SK-N-SH treated with all-trans-retinoic acid at 6 μM for 48 hours (cell line): ENCODE measurements at regions not wholly inside any gene's neighbourhood (a gene's known extent, or its start where the extent isn't known, plus 50 kb on each side); places are given as distances from the start of the nearest gene placed in this dataset.

Experiments used
- ATAC-seq: fragments of 200-7000 bp; cut with Tn5 transposase; 3 replicates; pipeline ENCODE4 v1.9.1; 2020; ENCODE audit warnings: mild to moderate bottlenecking, moderate library complexity
- ARNTL ChIP-seq: fragments of 450-650 bp; formaldehyde crosslinking; IDR thresholded peaks from 2 replicates; pipeline ENCODE4 v1.5.0; 2020; ENCODE audit warnings: low read depth, mild to moderate bottlenecking, moderate library complexity, borderline replicate concordance
- BACH2 ChIP-seq: fragments of 250-450 bp; sonication (Bioruptor Pico); IDR thresholded peaks from 2 replicates; pipeline ENCODE4 v1.9.0; 2021; ENCODE audit warnings: mild to moderate bottlenecking, borderline replicate concordance
- CSDC2 ChIP-seq: fragments of 250-450 bp; sonication (Bioruptor Pico); IDR thresholded peaks from 2 replicates; pipeline ENCODE4 v1.5.0; 2020; ENCODE audit warnings: mild to moderate bottlenecking, moderate library complexity
- ESRRG ChIP-seq: fragments of 250-450 bp; sonication (Bioruptor Pico); IDR thresholded peaks from 2 replicates; pipeline ENCODE4 v1.6.1; 2021; ENCODE audit warnings: mild to moderate bottlenecking
- GLIS3 ChIP-seq: fragments of 250-450 bp; sonication (Bioruptor Pico); IDR thresholded peaks from 2 replicates; pipeline ENCODE4 v1.5.0; 2020; ENCODE audit warnings: mild to moderate bottlenecking, moderate library complexity
- ISL1 ChIP-seq: fragments of 250-450 bp; sonication (Bioruptor Pico); IDR thresholded peaks from 2 replicates; pipeline ENCODE4 v2.1.2; 2022; ENCODE audit warnings: mild to moderate bottlenecking, moderate library complexity
- OSR1 ChIP-seq: fragments of 250-450 bp; sonication (Bioruptor Pico); IDR thresholded peaks from 2 replicates; pipeline ENCODE4 v1.8.0; 2022; ENCODE audit warnings: moderate library complexity, mild to moderate bottlenecking, inconsistent platforms
- PPARA ChIP-seq: fragments of 250-450 bp; sonication (Bioruptor Pico); IDR thresholded peaks from 2 replicates; pipeline ENCODE4 v1.5.0; 2020; ENCODE audit warnings: mild to moderate bottlenecking, borderline replicate concordance
- RARB ChIP-seq: fragments of 250-450 bp; sonication (Bioruptor Pico); IDR thresholded peaks from 2 replicates; pipeline ENCODE4 v1.8.0; 2021; ENCODE audit warnings: mild to moderate bottlenecking, moderate library complexity
- TCF4 ChIP-seq: fragments of 250-450 bp; sonication (Bioruptor Pico); IDR thresholded peaks from 2 replicates; pipeline ENCODE4 v1.8.0; 2021; ENCODE audit warnings: mild to moderate bottlenecking, moderate library complexity, borderline replicate concordance
- TOX ChIP-seq: fragments of 250-450 bp; sonication (Bioruptor Pico); IDR thresholded peaks from 2 replicates; pipeline ENCODE4 v1.8.0; 2021; ENCODE audit warnings: mild to moderate bottlenecking, moderate library complexity, borderline replicate concordance
- ZC3H10 ChIP-seq: fragments of 250-450 bp; sonication (Bioruptor Pico); IDR thresholded peaks from 2 replicates; pipeline ENCODE4 v1.5.1; 2021; ENCODE audit warnings: mild to moderate bottlenecking, moderate library complexity
- ZFP3 ChIP-seq: fragments of 250-450 bp; sonication (Bioruptor Pico); IDR thresholded peaks from 2 replicates; pipeline ENCODE4 v1.5.0; 2020; ENCODE audit warnings: mild to moderate bottlenecking, moderate library complexity
- ZFP30 ChIP-seq: fragments of 450-650 bp; formaldehyde crosslinking; IDR thresholded peaks from 2 replicates; pipeline ENCODE4 v1.5.0; 2022; ENCODE audit warnings: mild to moderate bottlenecking, moderate library complexity
- ZNF565 ChIP-seq: fragments of 450-650 bp; formaldehyde crosslinking; conservative IDR thresholded peaks from 2 replicates; pipeline ENCODE4 v1.5.0; 2020; ENCODE audit warnings: low read depth, mild to moderate bottlenecking, moderate library complexity
- ZNF70 ChIP-seq: fragments of 450-650 bp; formaldehyde crosslinking; IDR thresholded peaks from 2 replicates; pipeline ENCODE4 v1.5.0; 2020; ENCODE audit warnings: mild to moderate bottlenecking, moderate library complexity
- ZNF8 ChIP-seq: fragments of 450-650 bp; formaldehyde crosslinking; IDR thresholded peaks from 2 replicates; pipeline ENCODE4 v1.5.0; 2020; ENCODE audit warnings: mild to moderate bottlenecking, moderate library complexity
- TF ChIP-seq, protein P1 (sequence below): fragments of 250-450 bp; sonication (Bioruptor Pico); IDR thresholded peaks from 2 replicates; pipeline ENCODE4 v1.8.0; 2021; ENCODE audit warnings: low read depth, mild to moderate bottlenecking, moderate library complexity, borderline replicate concordance
- TF ChIP-seq, protein P2 (sequence below): fragments of 250-450 bp; sonication (Bioruptor Pico); IDR thresholded peaks from 2 replicates; pipeline ENCODE4 v1.5.0; 2020; ENCODE audit warnings: mild to moderate bottlenecking, moderate library complexity
- TF ChIP-seq, protein P3 (sequence below): fragments of 250-450 bp; sonication (Bioruptor Pico); IDR thresholded peaks from 2 replicates; pipeline ENCODE4 v1.5.1; 2020; ENCODE audit warnings: low read depth, mild to moderate bottlenecking, moderate library complexity

DNA sequence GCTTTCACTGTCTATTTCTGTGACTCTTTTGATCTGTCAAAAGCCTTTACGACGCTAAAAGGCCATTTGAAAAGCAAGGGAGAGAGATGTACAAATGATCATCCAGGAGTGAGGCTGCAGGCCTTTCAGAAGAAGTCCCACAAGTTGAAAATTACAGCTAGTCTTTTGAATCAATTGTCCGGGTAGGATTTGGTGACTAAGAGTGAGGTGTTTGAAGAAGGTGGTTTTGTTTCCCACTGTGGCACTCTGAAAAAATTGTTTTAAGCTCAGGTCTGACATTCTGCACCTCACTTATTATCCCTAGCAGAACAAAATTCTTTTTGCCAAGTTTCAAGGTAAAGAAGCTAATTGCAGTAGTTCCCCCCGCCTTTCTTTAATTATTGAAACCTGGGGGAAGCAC lies 50.8 kb upstream of the TMEM108 start:
- no peak for ATAC-seq
- TF ChIP-seq, protein P1, sequence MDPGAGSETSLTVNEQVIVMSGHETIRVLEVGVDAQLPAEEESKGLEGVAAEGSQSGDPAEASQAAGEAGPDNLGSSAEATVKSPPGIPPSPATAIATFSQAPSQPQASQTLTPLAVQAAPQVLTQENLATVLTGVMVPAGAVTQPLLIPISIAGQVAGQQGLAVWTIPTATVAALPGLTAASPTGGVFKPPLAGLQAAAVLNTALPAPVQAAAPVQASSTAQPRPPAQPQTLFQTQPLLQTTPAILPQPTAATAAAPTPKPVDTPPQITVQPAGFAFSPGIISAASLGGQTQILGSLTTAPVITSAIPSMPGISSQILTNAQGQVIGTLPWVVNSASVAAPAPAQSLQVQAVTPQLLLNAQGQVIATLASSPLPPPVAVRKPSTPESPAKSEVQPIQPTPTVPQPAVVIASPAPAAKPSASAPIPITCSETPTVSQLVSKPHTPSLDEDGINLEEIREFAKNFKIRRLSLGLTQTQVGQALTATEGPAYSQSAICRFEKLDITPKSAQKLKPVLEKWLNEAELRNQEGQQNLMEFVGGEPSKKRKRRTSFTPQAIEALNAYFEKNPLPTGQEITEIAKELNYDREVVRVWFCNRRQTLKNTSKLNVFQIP (CRISPR knock-in tag) = no peak
- TF ChIP-seq OSR1 (CRISPR knock-in tag) (no peak), ISL1 (CRISPR knock-in tag) (no peak), ZNF565 (CRISPR knock-in tag) (no peak), ZC3H10 (CRISPR knock-in tag) (no peak), CSDC2 (CRISPR knock-in tag) (no peak), PPARA (no peak), ZFP3 (no peak), BACH2 (no peak), ZNF8 (CRISPR knock-in tag) (no peak)
- TF ChIP-seq, protein P2, sequence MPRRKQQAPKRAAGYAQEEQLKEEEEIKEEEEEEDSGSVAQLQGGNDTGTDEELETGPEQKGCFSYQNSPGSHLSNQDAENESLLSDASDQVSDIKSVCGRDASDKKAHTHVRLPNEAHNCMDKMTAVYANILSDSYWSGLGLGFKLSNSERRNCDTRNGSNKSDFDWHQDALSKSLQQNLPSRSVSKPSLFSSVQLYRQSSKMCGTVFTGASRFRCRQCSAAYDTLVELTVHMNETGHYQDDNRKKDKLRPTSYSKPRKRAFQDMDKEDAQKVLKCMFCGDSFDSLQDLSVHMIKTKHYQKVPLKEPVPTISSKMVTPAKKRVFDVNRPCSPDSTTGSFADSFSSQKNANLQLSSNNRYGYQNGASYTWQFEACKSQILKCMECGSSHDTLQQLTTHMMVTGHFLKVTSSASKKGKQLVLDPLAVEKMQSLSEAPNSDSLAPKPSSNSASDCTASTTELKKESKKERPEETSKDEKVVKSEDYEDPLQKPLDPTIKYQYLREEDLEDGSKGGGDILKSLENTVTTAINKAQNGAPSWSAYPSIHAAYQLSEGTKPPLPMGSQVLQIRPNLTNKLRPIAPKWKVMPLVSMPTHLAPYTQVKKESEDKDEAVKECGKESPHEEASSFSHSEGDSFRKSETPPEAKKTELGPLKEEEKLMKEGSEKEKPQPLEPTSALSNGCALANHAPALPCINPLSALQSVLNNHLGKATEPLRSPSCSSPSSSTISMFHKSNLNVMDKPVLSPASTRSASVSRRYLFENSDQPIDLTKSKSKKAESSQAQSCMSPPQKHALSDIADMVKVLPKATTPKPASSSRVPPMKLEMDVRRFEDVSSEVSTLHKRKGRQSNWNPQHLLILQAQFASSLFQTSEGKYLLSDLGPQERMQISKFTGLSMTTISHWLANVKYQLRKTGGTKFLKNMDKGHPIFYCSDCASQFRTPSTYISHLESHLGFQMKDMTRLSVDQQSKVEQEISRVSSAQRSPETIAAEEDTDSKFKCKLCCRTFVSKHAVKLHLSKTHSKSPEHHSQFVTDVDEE (CRISPR knock-in tag) = no peak

DNA sequence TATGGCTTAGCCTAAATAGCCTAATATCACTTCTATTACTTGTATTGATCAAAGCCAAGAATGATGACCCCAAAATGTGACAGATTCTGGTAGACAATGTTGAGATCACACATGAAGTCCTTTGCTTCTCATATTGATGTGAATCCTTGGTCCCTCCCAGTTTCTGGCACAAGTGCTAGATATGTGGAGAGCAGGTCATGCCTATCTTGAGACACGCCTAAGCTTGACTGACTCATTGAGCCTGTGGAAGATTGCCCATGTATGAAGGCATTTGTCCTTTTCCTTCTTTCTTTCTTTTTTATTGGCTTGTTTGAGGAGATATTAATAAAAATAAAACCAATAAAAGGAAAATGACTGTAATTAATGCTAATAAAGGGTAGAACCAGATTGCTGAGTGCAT lies 54.0 kb upstream of the TMEM108 start:
- no peak for ATAC-seq
- no peak for TF ChIP-seq TCF4 (CRISPR knock-in tag)
- TF ChIP-seq CSDC2 (CRISPR knock-in tag) = no peak
- no peak for TF ChIP-seq RARB (CRISPR knock-in tag)
- no peak for TF ChIP-seq TOX (CRISPR knock-in tag)
- TF ChIP-seq GLIS3 = no peak
- TF ChIP-seq, protein P1 (CRISPR knock-in tag) = no peak
- TF ChIP-seq, protein P3, sequence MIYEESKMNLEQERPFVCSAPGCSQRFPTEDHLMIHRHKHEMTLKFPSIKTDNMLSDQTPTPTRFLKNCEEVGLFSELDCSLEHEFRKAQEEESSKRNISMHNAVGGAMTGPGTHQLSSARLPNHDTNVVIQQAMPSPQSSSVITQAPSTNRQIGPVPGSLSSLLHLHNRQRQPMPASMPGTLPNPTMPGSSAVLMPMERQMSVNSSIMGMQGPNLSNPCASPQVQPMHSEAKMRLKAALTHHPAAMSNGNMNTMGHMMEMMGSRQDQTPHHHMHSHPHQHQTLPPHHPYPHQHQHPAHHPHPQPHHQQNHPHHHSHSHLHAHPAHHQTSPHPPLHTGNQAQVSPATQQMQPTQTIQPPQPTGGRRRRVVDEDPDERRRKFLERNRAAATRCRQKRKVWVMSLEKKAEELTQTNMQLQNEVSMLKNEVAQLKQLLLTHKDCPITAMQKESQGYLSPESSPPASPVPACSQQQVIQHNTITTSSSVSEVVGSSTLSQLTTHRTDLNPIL (CRISPR knock-in tag) = no peak
- no peak for TF ChIP-seq ZC3H10 (CRISPR knock-in tag)
- TF ChIP-seq PPARA = no peak
- no peak for TF ChIP-seq BACH2
- no peak for TF ChIP-seq ZNF565 (CRISPR knock-in tag)
- TF ChIP-seq ARNTL (CRISPR knock-in tag) = no peak
- no peak for TF ChIP-seq ZNF70 (CRISPR knock-in tag)

DNA sequence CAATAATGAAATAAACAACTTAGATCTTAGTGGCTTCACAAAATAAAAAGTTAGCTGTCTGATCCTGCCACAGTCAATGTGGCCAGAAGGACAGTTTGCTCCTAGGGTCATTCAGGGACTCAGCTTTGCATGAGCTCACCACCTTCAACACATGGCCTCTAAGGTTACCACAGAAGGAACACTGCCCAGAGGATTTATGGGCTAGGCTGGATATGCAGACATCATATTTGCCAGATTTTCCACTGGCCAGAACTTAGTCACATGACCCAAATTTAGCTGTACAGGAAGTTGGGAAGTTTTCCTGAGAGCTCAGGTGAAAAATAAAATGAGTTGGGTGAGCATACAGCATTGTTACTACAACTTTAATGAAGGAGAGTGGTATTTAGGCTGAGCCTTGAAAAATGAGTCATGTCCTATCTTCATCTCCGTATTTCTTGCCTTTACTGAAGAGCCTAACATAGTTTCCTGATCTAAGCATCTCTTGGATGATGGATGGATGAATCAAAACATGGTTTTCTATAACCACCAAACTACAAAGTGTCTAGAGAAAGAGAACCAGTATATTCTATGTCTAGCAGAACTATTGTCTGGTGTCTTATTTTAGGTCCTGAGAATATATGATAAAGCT lies 54.9 kb upstream of the TMEM108 start:
- TF ChIP-seq BACH2 = no peak
- no peak for TF ChIP-seq TOX (CRISPR knock-in tag)
- TF ChIP-seq, all 23 proteins: peak for 0
- no peak for ATAC-seq

DNA sequence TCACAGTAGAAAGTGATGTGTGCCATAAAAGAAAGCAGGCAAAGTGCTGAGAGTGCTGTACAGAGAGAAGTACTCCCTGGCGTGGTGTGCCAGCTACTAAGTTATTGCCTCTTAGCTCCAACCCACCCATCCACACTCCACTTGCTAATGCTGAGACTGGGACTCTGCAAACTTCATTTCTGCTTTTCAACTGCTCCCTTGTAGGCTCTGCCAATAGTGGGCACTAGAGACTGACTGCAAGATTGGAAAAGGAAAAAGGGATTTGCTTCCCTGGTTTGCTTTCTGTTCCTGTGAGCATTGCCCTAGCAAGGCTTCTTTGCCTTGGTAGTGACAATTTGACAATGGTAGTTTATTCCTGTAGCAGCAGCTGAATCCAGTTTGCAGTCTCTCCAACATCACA lies 56.5 kb upstream of the TMEM108 start:
- TF ChIP-seq TOX (CRISPR knock-in tag) (no peak), ESRRG (CRISPR knock-in tag) (no peak), ISL1 (CRISPR knock-in tag) (no peak), ZNF565 (CRISPR knock-in tag) (no peak), ZNF8 (CRISPR knock-in tag) (no peak), PPARA (no peak), RARB (CRISPR knock-in tag) (no peak), TCF4 (CRISPR knock-in tag) (no peak), CSDC2 (CRISPR knock-in tag) (no peak), BACH2 (no peak), ZFP30 (no peak)
- TF ChIP-seq, protein P2 (CRISPR knock-in tag) = no peak
- TF ChIP-seq, all 23 proteins: peak for 0
- no peak for ATAC-seq
